Vagina (tissue), 2 donors: ENCODE measurements at regions not wholly inside any gene's neighbourhood (a gene's known extent, or its start where the extent isn't known, plus 50 kb on each side); places are given as distances from the start of the nearest gene placed in this dataset.

ENCODE experiments used
- DNase-seq, 2 donors: peaks; one replicate each; pipeline ENCODE4 v3.0.0-alpha.2; 2017; ENCODE audit errors: extremely low spot score in 2 of 2
- H3K27ac ChIP-seq: fragments of 200-600 bp; sonication (generic); one replicate; pipeline ENCODE4 v1.5.1; 2019
- H3K27me3 ChIP-seq: fragments of 200-600 bp; sonication (generic); one replicate; pipeline ENCODE4 v1.5.1; 2019
- H3K36me3 ChIP-seq, 2 donors: fragments of 200-600 bp; sonication (generic); one replicate each; pipeline ENCODE4 v1.5.1; 2017 to 2019
- H3K4me1 ChIP-seq: fragments of 200-600 bp; sonication (generic); one replicate; pipeline ENCODE4 v1.5.1; 2019
- H3K4me3 ChIP-seq, 2 donors: fragments of 200-600 bp; sonication (generic); 1 replicate in 1 of 2; 2 replicates in 1 of 2; pipeline ENCODE4 v1.5.1; 2016 to 2019
- H3K9me3 ChIP-seq: fragments of 200-600 bp; sonication (generic); one replicate; pipeline ENCODE4 v1.5.1; 2019
- POLR2A ChIP-seq, 2 donors: fragments of 450-650 bp; IDR thresholded peaks; one replicate each; pipeline ENCODE4 v1.6.1; 2017; ENCODE audit warnings: antibody characterized with exemption in 2 of 2, mild to moderate bottlenecking in 2 of 2, moderate library complexity in 2 of 2
- POLR2AphosphoS5 ChIP-seq, 2 donors: sonication (generic); formaldehyde crosslinking; IDR thresholded peaks; one replicate each; pipeline ENCODE4 v1.9.0; 2017; ENCODE audit warnings: antibody characterized with exemption in 2 of 2, mild to moderate bottlenecking in 2 of 2, low read depth in 1 of 2; ENCODE audit not compliant: insufficient read depth in 1 of 2
- intact Hi-C: fragments of 100-400 bp; cut with DNase I; formaldehyde crosslinking; loops from one replicate; pipeline ENCODE4 v1.15.1; 2023
- TF ChIP-seq, protein P1 (sequence below), 3 experiments: fragments of 450-650 bp in 2 of 3; fragments of 200-600 bp in 1 of 3; sonication (generic) in 1 of 3; IDR thresholded peaks; one replicate each; pipeline ENCODE4 v1.5.1; 2017 to 2019; ENCODE audit warnings: antibody characterized with exemption in 3 of 3, mild to moderate bottlenecking in 2 of 3, moderate library complexity in 2 of 3

DNA sequence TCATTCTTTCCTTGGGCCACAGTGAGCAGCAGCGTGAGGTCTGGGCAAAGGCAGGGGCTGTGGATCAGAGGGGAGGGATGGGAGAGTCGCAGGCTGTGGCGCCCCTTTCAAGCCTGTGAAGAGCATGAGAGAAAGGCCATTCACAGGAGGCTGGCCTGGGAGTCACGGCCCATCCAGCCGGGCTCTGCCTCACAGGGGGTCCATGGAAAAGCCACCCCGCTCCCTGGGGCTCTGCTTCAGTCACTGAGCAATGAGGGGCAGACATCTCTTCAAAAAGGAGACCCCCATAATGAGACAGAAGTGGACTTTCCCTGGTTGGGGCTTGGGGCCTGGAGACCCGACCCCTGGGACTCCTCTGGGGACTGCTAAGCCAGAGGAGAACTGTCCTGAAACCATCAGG lies 117.0 kb upstream of the GSC start:
- H3K9me3 ChIP-seq, result no peaks in the 10 kb centered on the region
- H3K36me3 ChIP-seq, result no peaks in the 10 kb centered on the region
- DNase-seq, result no peak
- TF ChIP-seq POLR2A (IDR thresholded peaks at IDR 0.05), result no peak
- no peak for TF ChIP-seq POLR2AphosphoS5 (IDR thresholded peaks at IDR 0.05; ENCODE audit: insufficient read depth in 1 of 2, low read depth in 1 of 2)
- TF ChIP-seq, protein P1, sequence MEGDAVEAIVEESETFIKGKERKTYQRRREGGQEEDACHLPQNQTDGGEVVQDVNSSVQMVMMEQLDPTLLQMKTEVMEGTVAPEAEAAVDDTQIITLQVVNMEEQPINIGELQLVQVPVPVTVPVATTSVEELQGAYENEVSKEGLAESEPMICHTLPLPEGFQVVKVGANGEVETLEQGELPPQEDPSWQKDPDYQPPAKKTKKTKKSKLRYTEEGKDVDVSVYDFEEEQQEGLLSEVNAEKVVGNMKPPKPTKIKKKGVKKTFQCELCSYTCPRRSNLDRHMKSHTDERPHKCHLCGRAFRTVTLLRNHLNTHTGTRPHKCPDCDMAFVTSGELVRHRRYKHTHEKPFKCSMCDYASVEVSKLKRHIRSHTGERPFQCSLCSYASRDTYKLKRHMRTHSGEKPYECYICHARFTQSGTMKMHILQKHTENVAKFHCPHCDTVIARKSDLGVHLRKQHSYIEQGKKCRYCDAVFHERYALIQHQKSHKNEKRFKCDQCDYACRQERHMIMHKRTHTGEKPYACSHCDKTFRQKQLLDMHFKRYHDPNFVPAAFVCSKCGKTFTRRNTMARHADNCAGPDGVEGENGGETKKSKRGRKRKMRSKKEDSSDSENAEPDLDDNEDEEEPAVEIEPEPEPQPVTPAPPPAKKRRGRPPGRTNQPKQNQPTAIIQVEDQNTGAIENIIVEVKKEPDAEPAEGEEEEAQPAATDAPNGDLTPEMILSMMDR (IDR thresholded peaks at IDR 0.05), result no peak
- H3K27me3 ChIP-seq, result no peaks in the 10 kb centered on the region
- H3K4me3 ChIP-seq, result no peak overlapping the region
- no peaks in the 10 kb centered on the region for H3K4me1 ChIP-seq
- intact Hi-C loops, result no loop called here
- H3K27ac ChIP-seq, result no peak overlapping the region

DNA sequence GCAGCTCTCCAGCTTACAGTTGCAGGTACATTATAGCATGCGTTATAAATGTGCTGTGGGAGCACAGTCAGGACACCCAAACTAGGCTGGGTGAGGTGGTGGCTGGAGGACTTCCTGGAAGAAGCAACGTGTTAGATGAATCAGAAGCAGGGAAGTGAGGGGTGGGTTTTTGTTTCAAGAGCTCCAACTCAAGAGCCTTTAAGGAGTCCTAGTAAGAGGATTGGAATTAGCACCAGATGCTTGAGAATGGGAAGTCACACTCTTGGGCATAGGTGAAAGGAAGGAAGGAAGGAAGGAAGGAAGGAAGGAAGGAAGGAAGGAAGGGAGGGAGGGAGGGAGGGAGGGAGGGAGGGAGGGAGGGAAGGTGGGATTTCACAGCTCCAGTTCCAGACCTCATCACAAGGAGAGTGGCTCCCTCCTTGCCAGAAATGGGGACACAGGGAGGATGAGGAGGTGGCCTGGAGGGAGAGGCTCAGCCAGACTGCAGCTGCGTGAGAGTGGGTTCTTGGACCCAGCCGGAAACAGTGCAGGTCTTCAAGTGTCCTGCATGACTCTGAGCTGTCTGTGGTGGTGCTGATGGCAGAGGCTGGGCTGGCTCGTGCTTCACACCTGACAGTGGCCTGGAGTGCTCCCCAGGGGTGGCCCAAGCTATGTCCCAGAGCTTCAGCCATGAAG lies 115.7 kb upstream of the GSC start:
- no peaks in the 10 kb centered on the region for H3K4me1 ChIP-seq
- no peaks in the 10 kb centered on the region for H3K36me3 ChIP-seq
- no peak overlapping the region for H3K27ac ChIP-seq
- intact Hi-C loops, result no loop called here
- H3K9me3 ChIP-seq, result no peaks in the 10 kb centered on the region
- H3K4me3 ChIP-seq, result no peak overlapping the region
- no peak for TF ChIP-seq POLR2A (IDR thresholded peaks at IDR 0.05)
- TF ChIP-seq POLR2AphosphoS5 (IDR thresholded peaks at IDR 0.05; ENCODE audit: insufficient read depth in 1 of 2, low read depth in 1 of 2), result no peak
- TF ChIP-seq, protein P1 (IDR thresholded peaks at IDR 0.05), result no peak
- H3K27me3 ChIP-seq, result no peaks in the 10 kb centered on the region
- no peak for DNase-seq

DNA sequence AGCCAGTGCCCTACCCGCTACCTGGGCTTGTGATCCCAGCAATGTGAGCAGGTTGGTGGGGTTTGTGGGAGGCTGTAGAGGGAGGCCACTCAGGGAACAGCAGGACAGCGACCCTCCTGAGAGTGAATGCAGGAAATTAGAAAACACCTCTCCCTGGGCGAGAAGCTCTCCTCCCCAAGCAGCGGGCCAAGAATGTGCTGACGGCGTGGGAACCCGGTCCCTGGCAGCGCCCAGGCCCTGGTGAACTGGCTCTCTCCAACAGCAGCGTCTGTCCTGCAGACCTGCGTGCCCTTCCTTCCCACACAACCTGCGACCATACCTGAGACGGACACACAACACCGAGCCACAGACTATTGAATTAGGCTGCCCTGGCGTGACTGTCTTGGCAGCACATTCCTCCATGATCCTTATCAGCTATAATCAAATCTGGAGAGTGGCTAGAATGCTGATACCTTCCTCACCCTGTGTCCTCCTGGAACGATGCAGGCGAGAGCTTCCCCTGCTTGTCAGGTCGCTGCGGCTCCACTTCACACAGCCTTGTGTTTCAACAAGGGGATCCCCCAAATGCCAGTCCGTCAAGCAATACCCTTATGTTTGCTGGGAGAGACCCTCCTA lies 114.8 kb upstream of the GSC start:
- Histone ChIP-seq H3K4me1 (no peaks in the 10 kb centered on the region), H3K36me3 (no peaks in the 10 kb centered on the region), H3K9me3 (no peaks in the 10 kb centered on the region), H3K27ac (no peak overlapping the region), H3K27me3 (no peaks in the 10 kb centered on the region), H3K4me3 (no peak overlapping the region)
- intact Hi-C loops, result no loop called here
- DNase-seq, result no peak
- TF ChIP-seq POLR2A (IDR thresholded peaks at IDR 0.05), result no peak
- TF ChIP-seq, protein P1 (IDR thresholded peaks at IDR 0.05), result no peak

DNA sequence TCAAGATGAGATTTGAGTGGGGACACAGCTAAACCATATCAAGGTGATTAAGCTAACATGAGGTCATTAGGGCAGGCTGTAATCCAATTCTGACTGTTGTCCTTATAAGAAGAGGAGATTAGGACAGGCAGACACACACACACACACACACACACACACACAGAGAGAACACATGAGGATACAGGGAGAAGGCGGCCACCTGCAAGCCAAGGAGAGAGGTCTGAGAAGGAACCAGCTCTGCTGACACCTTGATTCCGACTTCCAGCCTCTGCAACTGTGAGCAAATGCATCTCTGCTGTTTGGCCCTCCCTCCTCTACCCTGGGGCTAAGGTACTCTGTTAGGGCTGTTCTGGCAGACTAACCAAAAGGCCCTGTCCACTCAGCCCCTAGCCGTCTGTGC lies 112.5 kb upstream of the GSC start:
- no peaks in the 10 kb centered on the region for H3K4me1 ChIP-seq
- no peak overlapping the region for H3K27ac ChIP-seq
- H3K36me3 ChIP-seq, result no peaks in the 10 kb centered on the region
- H3K27me3 ChIP-seq, result no peaks in the 10 kb centered on the region
- H3K9me3 ChIP-seq, result no peaks in the 10 kb centered on the region
- intact Hi-C loops, result no loop called here
- no peak for DNase-seq
- TF ChIP-seq, protein P1 (IDR thresholded peaks at IDR 0.05), result no peak
- TF ChIP-seq POLR2A (IDR thresholded peaks at IDR 0.05) (no peak), POLR2AphosphoS5 (IDR thresholded peaks at IDR 0.05; ENCODE audit: insufficient read depth in 1 of 2, low read depth in 1 of 2) (no peak)
- no peak overlapping the region for H3K4me3 ChIP-seq

DNA sequence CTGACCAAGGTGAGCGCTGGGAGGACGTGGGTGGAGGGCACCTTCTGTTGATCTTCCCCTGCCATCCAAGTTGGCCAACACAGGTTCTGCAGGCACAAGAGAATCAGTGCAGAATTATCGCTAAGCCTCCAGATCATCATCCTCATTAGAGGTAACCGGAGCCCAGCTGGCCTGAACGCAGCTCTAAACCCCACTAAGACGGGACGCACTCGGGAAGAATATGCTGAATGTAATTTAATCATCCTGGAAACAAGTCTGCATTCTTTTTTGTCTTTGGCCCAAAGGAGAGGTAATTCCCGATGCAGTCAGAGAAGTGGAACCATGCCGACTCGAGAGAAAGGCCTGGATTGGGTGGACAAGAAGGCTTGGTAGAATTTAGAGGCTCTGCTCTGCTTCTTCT lies 111.0 kb upstream of the GSC start:
- no peaks in the 10 kb centered on the region for H3K9me3 ChIP-seq
- TF ChIP-seq POLR2AphosphoS5 (IDR thresholded peaks at IDR 0.05; ENCODE audit: insufficient read depth in 1 of 2, low read depth in 1 of 2) (no peak), POLR2A (IDR thresholded peaks at IDR 0.05) (no peak)
- TF ChIP-seq, protein P1 (IDR thresholded peaks at IDR 0.05), result no peak
- no peak for DNase-seq
- no peaks in the 10 kb centered on the region for H3K4me1 ChIP-seq
- H3K27me3 ChIP-seq, result no peaks in the 10 kb centered on the region
- H3K36me3 ChIP-seq, result no peaks in the 10 kb centered on the region
- no peak overlapping the region for H3K27ac ChIP-seq
- intact Hi-C loops, result no loop called here
- no peak overlapping the region for H3K4me3 ChIP-seq
